ENCODE measurements at regions not wholly inside any gene's neighbourhood (a gene's known extent, or its start where the extent isn't known, plus 50 kb on each side); places are given as distances from the start of the nearest gene placed in this dataset.

DNA sequence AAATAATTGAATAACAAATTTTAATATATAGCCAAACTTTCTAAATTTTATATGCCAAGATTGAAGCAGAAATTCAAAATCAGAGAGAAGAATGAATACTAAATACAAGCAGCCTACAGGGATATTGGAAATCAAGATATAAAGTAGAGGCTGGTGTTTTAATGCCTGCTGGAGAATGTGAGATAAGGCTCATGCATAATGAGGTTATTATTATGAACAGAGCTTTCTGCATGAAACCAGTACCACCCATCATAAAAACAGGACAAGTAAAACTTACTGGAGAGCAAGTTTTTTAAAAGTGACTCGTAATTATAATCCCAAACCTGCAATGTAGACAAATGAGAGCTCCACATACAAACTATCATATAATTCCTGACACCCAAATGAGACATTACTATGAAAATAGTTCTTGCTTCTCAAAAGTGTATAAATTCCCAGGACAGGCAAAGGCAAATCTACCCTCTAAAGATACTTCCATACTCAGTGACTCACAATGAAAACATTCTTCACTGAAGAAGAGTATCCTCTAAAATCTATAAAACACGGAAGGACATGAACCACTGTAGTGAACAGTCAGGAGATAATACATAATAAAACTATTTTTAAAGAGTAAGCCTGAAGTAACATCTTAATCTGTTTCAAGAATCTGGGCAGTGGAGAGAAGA is 532.0 kb upstream of the GRAMD2B start:
- Histone ChIP-seq H3K27me3 (replicated peaks in 1 of 2; ENCODE audit: control insufficient read depth in 2 of 2, extremely low read depth in 1 of 2, insufficient read depth in 2 of 2, low read length in 1 of 2) (no peaks in the 10 kb centered on the region), H3K27ac (ENCODE audit: low read length) (no peak overlapping the region), H3K4me1 (ENCODE audit: control insufficient read depth in 1 of 2, extremely low read depth in 1 of 2, insufficient read depth in 2 of 2, low read length in 2 of 2) (no peaks in the 10 kb centered on the region), H3K4me3 (ENCODE audit: control insufficient read depth in 1 of 2, extremely low read depth in 1 of 2, low read length in 1 of 2) (no peak overlapping the region), H3K36me3 (ENCODE audit: control insufficient read depth in 2 of 2, extremely low read depth in 1 of 2, insufficient read depth in 1 of 2, low read length in 1 of 2) (no peaks in the 10 kb centered on the region), H3K9me3 (no peaks in the 10 kb centered on the region)
- Mint-ChIP-seq H3K36me3 (no peaks in the 10 kb centered on the region), H3K27ac (no peak overlapping the region), H3K4me1 (no peaks in the 10 kb centered on the region), H3K9me3 (peaks cover 5 to 13% (median 8%) of the 10 kb centered on the region in 3 donors), H3K27me3 (no peaks in the 10 kb centered on the region), H3K4me3 (no peak overlapping the region)
- DNase-seq (no peak), ATAC-seq (replicated peaks in 1 of 4) (no peak)
- 0% methylated on average over 1 of the region's 2 CpGs for WGBS (ENCODE audit: insufficient coverage)
- ChIA-PET POLR2A (no interaction called here), CTCF (no interaction called here)

DNA sequence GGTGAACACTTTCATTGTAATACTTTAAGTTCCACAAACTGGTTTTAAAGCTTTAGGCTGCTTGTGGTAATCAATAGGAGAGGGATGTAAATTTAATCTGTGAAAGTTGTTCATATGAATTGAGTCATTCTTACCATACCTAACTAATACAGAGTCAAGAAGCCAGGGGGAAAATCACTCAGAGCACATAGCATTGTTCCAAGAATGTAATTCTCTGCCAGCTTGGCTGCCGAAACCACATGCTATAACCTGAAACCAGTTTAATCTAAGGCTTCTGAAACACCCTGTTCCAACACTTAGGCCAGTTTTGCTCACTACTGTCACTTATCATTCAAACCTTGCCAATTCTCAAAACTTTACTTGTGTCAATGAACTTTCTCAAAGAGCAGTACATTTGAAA is 528.8 kb upstream of the GRAMD2B start:
- ATAC-seq (replicated peaks in 1 of 4) (no peak), DNase-seq (no peak)
- ChIA-PET POLR2A (no interaction called here), CTCF (no interaction called here)
- no peak overlapping the region for H3K4me3 ChIP-seq (ENCODE audit: control insufficient read depth in 1 of 2, extremely low read depth in 1 of 2, low read length in 1 of 2)
- no peaks in the 10 kb centered on the region for H3K9me3 ChIP-seq
- no peaks in the 10 kb centered on the region for H3K4me1 ChIP-seq (ENCODE audit: control insufficient read depth in 1 of 2, extremely low read depth in 1 of 2, insufficient read depth in 2 of 2, low read length in 2 of 2)
- H3K9me3 Mint-ChIP-seq: peaks cover 5 to 15% (median 7%) of the 10 kb centered on the region in 3 donors
- H3K27me3 ChIP-seq (replicated peaks in 1 of 2; ENCODE audit: control insufficient read depth in 2 of 2, extremely low read depth in 1 of 2, insufficient read depth in 2 of 2, low read length in 1 of 2): no peaks in the 10 kb centered on the region
- no peak overlapping the region for H3K4me3 Mint-ChIP-seq
- 89% methylated on average over 1 of the region's 1 CpG for WGBS (ENCODE audit: insufficient coverage)
- H3K27ac ChIP-seq (ENCODE audit: low read length): no peak overlapping the region
- H3K36me3 Mint-ChIP-seq: no peaks in the 10 kb centered on the region
- no peak overlapping the region for H3K27ac Mint-ChIP-seq
- H3K27me3 Mint-ChIP-seq: no peaks in the 10 kb centered on the region
- H3K36me3 ChIP-seq (ENCODE audit: control insufficient read depth in 2 of 2, extremely low read depth in 1 of 2, insufficient read depth in 1 of 2, low read length in 1 of 2): no peaks in the 10 kb centered on the region
- no peaks in the 10 kb centered on the region for H3K4me1 Mint-ChIP-seq

GRCh38 chr5:125896368-125896767 is 526.8 kb upstream of the GRAMD2B start:
- no peak overlapping the region for H3K4me3 ChIP-seq (ENCODE audit: control insufficient read depth in 1 of 2, extremely low read depth in 1 of 2, low read length in 1 of 2)
- ChIA-PET POLR2A (no interaction called here), CTCF (no interaction called here)
- H3K27me3 ChIP-seq (replicated peaks in 1 of 2; ENCODE audit: control insufficient read depth in 2 of 2, extremely low read depth in 1 of 2, insufficient read depth in 2 of 2, low read length in 1 of 2): no peaks in the 10 kb centered on the region
- H3K36me3 ChIP-seq (ENCODE audit: control insufficient read depth in 2 of 2, extremely low read depth in 1 of 2, insufficient read depth in 1 of 2, low read length in 1 of 2): no peaks in the 10 kb centered on the region
- DNase-seq (no peak), ATAC-seq (replicated peaks in 1 of 4) (no peak)
- Mint-ChIP-seq H3K9me3 (peaks cover 0 to 15% (median 11%) of the 10 kb centered on the region in 3 donors), H3K4me1 (no peaks in the 10 kb centered on the region), H3K4me3 (no peak overlapping the region), H3K27me3 (no peaks in the 10 kb centered on the region), H3K27ac (no peak overlapping the region), H3K36me3 (no peaks in the 10 kb centered on the region)
- H3K4me1 ChIP-seq (ENCODE audit: control insufficient read depth in 1 of 2, extremely low read depth in 1 of 2, insufficient read depth in 2 of 2, low read length in 2 of 2): no peaks in the 10 kb centered on the region
- H3K27ac ChIP-seq (ENCODE audit: low read length): no peak overlapping the region
- no CpG with 5 or more reads among the region's 3 CpGs for WGBS (ENCODE audit: insufficient coverage)
- H3K9me3 ChIP-seq: no peaks in the 10 kb centered on the region

- H3K4me3 ChIP-seq (ENCODE audit: control insufficient read depth in 1 of 2, extremely low read depth in 1 of 2, low read length in 1 of 2): no peak overlapping the region
- Mint-ChIP-seq H3K27me3 (no peaks in the 10 kb centered on the region), H3K4me1 (no peaks in the 10 kb centered on the region), H3K36me3 (no peaks in the 10 kb centered on the region), H3K4me3 (no peak overlapping the region), H3K9me3 (peaks cover 0 to 18% (median 12%) of the 10 kb centered on the region in 3 donors), H3K27ac (no peak overlapping the region)
- ChIA-PET POLR2A (interaction anchor here in 1 of 2 donors (0.6 kb wide), 1 partner anchor 235 kb away, joined by 3 read pairs; no protein-coding TSS in a partner anchor), CTCF (no interaction called here)
- no peaks in the 10 kb centered on the region for H3K27me3 ChIP-seq (replicated peaks in 1 of 2; ENCODE audit: control insufficient read depth in 2 of 2, extremely low read depth in 1 of 2, insufficient read depth in 2 of 2, low read length in 1 of 2)
- ATAC-seq (replicated peaks in 1 of 4): no peak
- H3K36me3 ChIP-seq (ENCODE audit: control insufficient read depth in 2 of 2, extremely low read depth in 1 of 2, insufficient read depth in 1 of 2, low read length in 1 of 2): no peaks in the 10 kb centered on the region
- no peaks in the 10 kb centered on the region for H3K4me1 ChIP-seq (ENCODE audit: control insufficient read depth in 1 of 2, extremely low read depth in 1 of 2, insufficient read depth in 2 of 2, low read length in 2 of 2)
- DNase-seq: no peak
- no peaks in the 10 kb centered on the region for H3K9me3 ChIP-seq
- no peak overlapping the region for H3K27ac ChIP-seq (ENCODE audit: low read length)
Measured at GRCh38 chr5:125897089-125897488, 526.1 kb upstream of the GRAMD2B start.

DNA sequence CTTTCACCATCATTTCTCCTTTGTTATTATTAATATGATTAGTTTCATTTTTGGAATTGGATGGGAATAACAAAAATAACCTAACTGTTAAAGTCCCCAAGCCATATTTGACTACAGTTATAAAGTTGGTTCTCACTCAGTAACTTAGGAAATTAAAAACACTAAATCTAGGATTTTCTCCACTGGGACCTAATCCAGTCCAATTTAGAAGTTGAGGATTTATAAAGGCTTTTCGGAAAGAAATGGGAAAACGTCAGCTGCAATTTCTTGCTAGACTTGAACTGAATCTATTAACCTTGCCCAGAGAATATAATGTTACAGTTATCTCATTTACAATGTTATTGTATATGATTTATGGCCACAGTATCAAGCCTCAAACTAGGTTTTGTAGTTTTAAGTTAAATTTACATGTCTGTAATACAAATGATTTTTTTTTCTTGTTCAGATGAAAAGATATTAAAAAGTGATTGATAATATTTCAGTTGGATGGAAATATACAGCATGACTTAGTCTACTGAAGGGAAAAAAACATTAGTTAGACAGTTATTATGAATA is 524.3 kb upstream of the GRAMD2B start:
- Mint-ChIP-seq H3K27ac (no peak overlapping the region), H3K4me1 (no peaks in the 10 kb centered on the region), H3K9me3 (peaks cover 0 to 15% (median 10%) of the 10 kb centered on the region in 3 donors), H3K27me3 (no peaks in the 10 kb centered on the region), H3K36me3 (no peaks in the 10 kb centered on the region), H3K4me3 (no peak overlapping the region)
- Histone ChIP-seq H3K9me3 (no peaks in the 10 kb centered on the region), H3K27me3 (replicated peaks in 1 of 2; ENCODE audit: control insufficient read depth in 2 of 2, extremely low read depth in 1 of 2, insufficient read depth in 2 of 2, low read length in 1 of 2) (no peaks in the 10 kb centered on the region), H3K4me1 (ENCODE audit: control insufficient read depth in 1 of 2, extremely low read depth in 1 of 2, insufficient read depth in 2 of 2, low read length in 2 of 2) (no peaks in the 10 kb centered on the region), H3K27ac (ENCODE audit: low read length) (no peak overlapping the region), H3K4me3 (ENCODE audit: control insufficient read depth in 1 of 2, extremely low read depth in 1 of 2, low read length in 1 of 2) (no peak overlapping the region), H3K36me3 (ENCODE audit: control insufficient read depth in 2 of 2, extremely low read depth in 1 of 2, insufficient read depth in 1 of 2, low read length in 1 of 2) (no peaks in the 10 kb centered on the region)
- DNase-seq (no peak), ATAC-seq (replicated peaks in 1 of 4) (no peak)
- WGBS (ENCODE audit: insufficient coverage): no CpG with 5 or more reads among the region's 2 CpGs
- POLR2A ChIA-PET: no interaction called here
- CTCF ChIA-PET: no interaction called here

DNA sequence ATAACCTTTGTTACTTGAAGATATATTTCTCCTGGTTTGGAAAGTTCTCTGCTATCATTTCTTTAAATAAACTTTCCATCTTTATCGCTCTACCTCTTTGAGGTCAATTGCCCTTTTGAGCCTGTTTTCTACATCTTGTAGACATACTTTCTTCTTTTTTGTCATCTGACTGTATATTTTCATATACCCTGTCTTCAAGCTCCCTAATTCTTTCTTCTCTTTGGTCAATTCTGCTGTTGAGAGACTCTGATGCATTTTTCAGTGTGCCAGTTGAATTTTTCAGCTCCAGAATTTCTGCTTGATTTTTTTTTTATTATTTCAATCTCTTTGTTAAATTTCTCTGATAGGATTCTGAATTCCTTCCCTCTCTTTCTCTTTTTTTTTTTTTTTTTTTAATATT is 511.2 kb upstream of the GRAMD2B start:
- Histone ChIP-seq H3K27me3 (replicated peaks in 1 of 2; ENCODE audit: control insufficient read depth in 2 of 2, extremely low read depth in 1 of 2, insufficient read depth in 2 of 2, low read length in 1 of 2) (no peaks in the 10 kb centered on the region), H3K4me1 (ENCODE audit: control insufficient read depth in 1 of 2, extremely low read depth in 1 of 2, insufficient read depth in 2 of 2, low read length in 2 of 2) (no peaks in the 10 kb centered on the region), H3K4me3 (ENCODE audit: control insufficient read depth in 1 of 2, extremely low read depth in 1 of 2, low read length in 1 of 2) (no peak overlapping the region), H3K36me3 (ENCODE audit: control insufficient read depth in 2 of 2, extremely low read depth in 1 of 2, insufficient read depth in 1 of 2, low read length in 1 of 2) (no peaks in the 10 kb centered on the region), H3K9me3 (no peaks in the 10 kb centered on the region), H3K27ac (ENCODE audit: low read length) (no peak overlapping the region)
- DNase-seq: no peak
- Mint-ChIP-seq H3K27me3 (no peaks in the 10 kb centered on the region), H3K4me1 (no peaks in the 10 kb centered on the region), H3K9me3 (peaks cover 9 to 45% (median 37%) of the 10 kb centered on the region in 3 donors), H3K4me3 (no peak overlapping the region), H3K36me3 (no peaks in the 10 kb centered on the region), H3K27ac (no peak overlapping the region)
- ChIA-PET POLR2A (no interaction called here), CTCF (interaction anchor here in 1 of 2 donors (0.6 kb wide), 1 partner anchor 25 kb away, joined by 4 read pairs; no protein-coding TSS in a partner anchor)
- no peak for ATAC-seq (replicated peaks in 1 of 4)
- 100% methylated on average over 1 of the region's 1 CpG for WGBS (ENCODE audit: insufficient coverage)

DNA sequence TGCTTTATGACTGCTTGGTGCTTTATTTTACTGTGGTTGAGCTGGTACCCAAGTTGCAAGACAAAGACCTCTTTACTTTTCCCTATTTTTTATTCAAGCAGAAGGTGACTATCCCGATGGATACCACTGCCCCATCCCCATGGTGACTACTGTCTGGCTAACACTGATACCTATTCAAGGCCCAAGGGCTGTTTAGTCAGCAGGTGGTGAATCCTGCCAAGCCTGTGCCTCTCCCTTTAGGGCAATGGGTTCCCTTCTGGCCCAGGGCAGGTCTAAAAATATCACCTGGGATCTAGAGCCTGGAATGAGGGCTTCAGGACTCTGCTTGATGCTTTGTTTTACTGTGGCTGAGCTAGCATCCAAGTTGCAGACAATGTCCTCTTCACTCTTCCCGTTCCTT is 510.0 kb upstream of the GRAMD2B start:
- ChIA-PET CTCF (no interaction called here), POLR2A (no interaction called here)
- no peak for DNase-seq
- ATAC-seq (replicated peaks in 1 of 4): no peak
- Histone ChIP-seq H3K4me1 (ENCODE audit: control insufficient read depth in 1 of 2, extremely low read depth in 1 of 2, insufficient read depth in 2 of 2, low read length in 2 of 2) (no peaks in the 10 kb centered on the region), H3K9me3 (no peaks in the 10 kb centered on the region), H3K27me3 (replicated peaks in 1 of 2; ENCODE audit: control insufficient read depth in 2 of 2, extremely low read depth in 1 of 2, insufficient read depth in 2 of 2, low read length in 1 of 2) (no peaks in the 10 kb centered on the region), H3K4me3 (ENCODE audit: control insufficient read depth in 1 of 2, extremely low read depth in 1 of 2, low read length in 1 of 2) (no peak overlapping the region), H3K36me3 (ENCODE audit: control insufficient read depth in 2 of 2, extremely low read depth in 1 of 2, insufficient read depth in 1 of 2, low read length in 1 of 2) (no peaks in the 10 kb centered on the region), H3K27ac (ENCODE audit: low read length) (no peak overlapping the region)
- Mint-ChIP-seq H3K4me1 (no peaks in the 10 kb centered on the region), H3K36me3 (no peaks in the 10 kb centered on the region), H3K4me3 (no peak overlapping the region), H3K27me3 (no peaks in the 10 kb centered on the region), H3K27ac (no peak overlapping the region), H3K9me3 (peaks cover 13 to 51% (median 33%) of the 10 kb centered on the region in 3 donors)
- WGBS (ENCODE audit: insufficient coverage): 63% methylated on average over 1 of the region's 2 CpGs

Measured in T-cell (primary cell).